Activated naive CD8-positive, alpha-beta T cell (primary cell): ENCODE measurements at regions not wholly inside any gene's neighbourhood (a gene's known extent, or its start where the extent isn't known, plus 50 kb on each side); places are given as distances from the start of the nearest gene placed in this dataset.

Experiments
- H3K27ac Mint-ChIP-seq: one replicate; pipeline ENCODE4 v1.8.0; 2021; ENCODE audit warnings: mixed read lengths
- H3K27me3 Mint-ChIP-seq: one replicate; pipeline ENCODE4 v1.8.0; 2021; ENCODE audit warnings: mixed read lengths
- H3K36me3 Mint-ChIP-seq: one replicate; pipeline ENCODE4 v1.8.0; 2021; ENCODE audit warnings: mixed read lengths
- H3K4me1 Mint-ChIP-seq: one replicate; pipeline ENCODE4 v1.8.0; 2021; ENCODE audit warnings: low read depth, mixed read lengths
- H3K4me3 Mint-ChIP-seq: one replicate; pipeline ENCODE4 v1.8.0; 2021; ENCODE audit warnings: mild to moderate bottlenecking, mixed read lengths
- H3K9me3 Mint-ChIP-seq: one replicate; pipeline ENCODE4 v1.8.0; 2021; ENCODE audit warnings: low read depth, mixed read lengths

- H3K4me3 Mint-ChIP-seq = no peak overlapping the region
- no peaks in the 10 kb centered on the region for H3K27me3 Mint-ChIP-seq
- no peaks in the 10 kb centered on the region for H3K4me1 Mint-ChIP-seq
- H3K27ac Mint-ChIP-seq = no peak overlapping the region
- peaks cover 4% of the 10 kb centered on the region for H3K9me3 Mint-ChIP-seq
- no peaks in the 10 kb centered on the region for H3K36me3 Mint-ChIP-seq
These were observed 404.2 kb upstream of the IL12A start for GRCh38 chr3:159584421-159584820.

- peaks cover 1% of the 10 kb centered on the region for H3K27me3 Mint-ChIP-seq
- peaks cover 11% of the 10 kb centered on the region for H3K9me3 Mint-ChIP-seq
- H3K36me3 Mint-ChIP-seq = no peaks in the 10 kb centered on the region
- H3K4me1 Mint-ChIP-seq = no peaks in the 10 kb centered on the region
- H3K4me3 Mint-ChIP-seq = no peak overlapping the region
- no peak overlapping the region for H3K27ac Mint-ChIP-seq
These were observed 401.9 kb upstream of the IL12A start for GRCh38 chr3:159586571-159587202.

- peaks cover 3% of the 10 kb centered on the region for H3K27me3 Mint-ChIP-seq
- H3K4me1 Mint-ChIP-seq = no peaks in the 10 kb centered on the region
- no peak overlapping the region for H3K4me3 Mint-ChIP-seq
- no peaks in the 10 kb centered on the region for H3K36me3 Mint-ChIP-seq
- peaks cover 24% of the 10 kb centered on the region for H3K9me3 Mint-ChIP-seq
- no peak overlapping the region for H3K27ac Mint-ChIP-seq
These were observed 394.6 kb upstream of the IL12A start for GRCh38 chr3:159593927-159594605.

GRCh38 chr3:159600291-159600690 is 388.3 kb upstream of the IL12A start:
- no peaks in the 10 kb centered on the region for H3K36me3 Mint-ChIP-seq
- H3K9me3 Mint-ChIP-seq = peaks cover 23% of the 10 kb centered on the region
- H3K4me1 Mint-ChIP-seq = no peaks in the 10 kb centered on the region
- no peak overlapping the region for H3K27ac Mint-ChIP-seq
- no peak overlapping the region for H3K4me3 Mint-ChIP-seq
- no peaks in the 10 kb centered on the region for H3K27me3 Mint-ChIP-seq

- no peak overlapping the region for H3K27ac Mint-ChIP-seq
- no peaks in the 10 kb centered on the region for H3K36me3 Mint-ChIP-seq
- H3K9me3 Mint-ChIP-seq = peaks cover 9% of the 10 kb centered on the region
- no peak overlapping the region for H3K4me3 Mint-ChIP-seq
- no peaks in the 10 kb centered on the region for H3K4me1 Mint-ChIP-seq
- H3K27me3 Mint-ChIP-seq = no peaks in the 10 kb centered on the region
These were observed 384.5 kb upstream of the IL12A start for GRCh38 chr3:159604151-159604581.

- peaks cover 2% of the 10 kb centered on the region for H3K9me3 Mint-ChIP-seq
- H3K4me3 Mint-ChIP-seq = no peak overlapping the region
- no peaks in the 10 kb centered on the region for H3K27me3 Mint-ChIP-seq
- no peaks in the 10 kb centered on the region for H3K4me1 Mint-ChIP-seq
- H3K36me3 Mint-ChIP-seq = no peaks in the 10 kb centered on the region
- no peak overlapping the region for H3K27ac Mint-ChIP-seq
These were observed 383.5 kb upstream of the IL12A start for GRCh38 chr3:159605101-159605500.

GRCh38 chr3:159605776-159606175 is 382.9 kb upstream of the IL12A start:
- no peaks in the 10 kb centered on the region for H3K27me3 Mint-ChIP-seq
- H3K27ac Mint-ChIP-seq = no peak overlapping the region
- H3K4me3 Mint-ChIP-seq = no peak overlapping the region
- H3K36me3 Mint-ChIP-seq = no peaks in the 10 kb centered on the region
- H3K9me3 Mint-ChIP-seq = no peaks in the 10 kb centered on the region
- H3K4me1 Mint-ChIP-seq = no peaks in the 10 kb centered on the region

GRCh38 chr3:159607856-159608255 is 380.8 kb upstream of the IL12A start:
- Mint-ChIP-seq H3K36me3 (no peaks in the 10 kb centered on the region), H3K27me3 (no peaks in the 10 kb centered on the region), H3K4me1 (no peaks in the 10 kb centered on the region), H3K9me3 (no peaks in the 10 kb centered on the region), H3K27ac (no peak overlapping the region), H3K4me3 (no peak overlapping the region)

GRCh38 chr3:159608311-159608710 is 380.3 kb upstream of the IL12A start:
- H3K4me1 Mint-ChIP-seq = no peaks in the 10 kb centered on the region
- no peaks in the 10 kb centered on the region for H3K36me3 Mint-ChIP-seq
- H3K27me3 Mint-ChIP-seq = no peaks in the 10 kb centered on the region
- no peak overlapping the region for H3K4me3 Mint-ChIP-seq
- no peaks in the 10 kb centered on the region for H3K9me3 Mint-ChIP-seq
- H3K27ac Mint-ChIP-seq = no peak overlapping the region

GRCh38 chr3:159609625-159610024 is 379.0 kb upstream of the IL12A start:
- H3K27ac Mint-ChIP-seq = no peak overlapping the region
- no peak overlapping the region for H3K4me3 Mint-ChIP-seq
- no peaks in the 10 kb centered on the region for H3K27me3 Mint-ChIP-seq
- no peaks in the 10 kb centered on the region for H3K4me1 Mint-ChIP-seq
- H3K9me3 Mint-ChIP-seq = no peaks in the 10 kb centered on the region
- no peaks in the 10 kb centered on the region for H3K36me3 Mint-ChIP-seq

- H3K4me1 Mint-ChIP-seq = no peaks in the 10 kb centered on the region
- H3K36me3 Mint-ChIP-seq = no peaks in the 10 kb centered on the region
- no peaks in the 10 kb centered on the region for H3K9me3 Mint-ChIP-seq
- H3K27me3 Mint-ChIP-seq = no peaks in the 10 kb centered on the region
- no peak overlapping the region for H3K27ac Mint-ChIP-seq
- no peak overlapping the region for H3K4me3 Mint-ChIP-seq
These were observed 372.3 kb upstream of the IL12A start for GRCh38 chr3:159616234-159616825.

GRCh38 chr3:159619341-159619885 is 369.2 kb upstream of the IL12A start:
- Mint-ChIP-seq H3K4me3 (no peak overlapping the region), H3K27me3 (no peaks in the 10 kb centered on the region), H3K4me1 (no peaks in the 10 kb centered on the region), H3K9me3 (no peaks in the 10 kb centered on the region), H3K27ac (no peak overlapping the region), H3K36me3 (no peaks in the 10 kb centered on the region)

- Mint-ChIP-seq H3K9me3 (no peaks in the 10 kb centered on the region), H3K27me3 (no peaks in the 10 kb centered on the region), H3K36me3 (no peaks in the 10 kb centered on the region)
These were observed 368.4 kb upstream of the IL12A start for GRCh38 chr3:159620281-159620680.

GRCh38 chr3:159620873-159621272 is 367.8 kb upstream of the IL12A start:
- no peaks in the 10 kb centered on the region for H3K9me3 Mint-ChIP-seq
- no peaks in the 10 kb centered on the region for H3K36me3 Mint-ChIP-seq

More at GRCh38 chr3:159620281-159620680, 368.4 kb upstream of the IL12A start:
- no peaks in the 10 kb centered on the region for H3K4me1 Mint-ChIP-seq
- no peak overlapping the region for H3K27ac Mint-ChIP-seq
- H3K4me3 Mint-ChIP-seq = no peak overlapping the region

GRCh38 chr3:159624616-159625015 is 364.0 kb upstream of the IL12A start:
- H3K4me1 Mint-ChIP-seq = no peaks in the 10 kb centered on the region
- no peak overlapping the region for H3K27ac Mint-ChIP-seq
- H3K36me3 Mint-ChIP-seq = no peaks in the 10 kb centered on the region
- H3K9me3 Mint-ChIP-seq = no peaks in the 10 kb centered on the region
- H3K27me3 Mint-ChIP-seq = no peaks in the 10 kb centered on the region
- H3K4me3 Mint-ChIP-seq = no peak overlapping the region

More at GRCh38 chr3:159620873-159621272, 367.8 kb upstream of the IL12A start:
- H3K4me1 Mint-ChIP-seq = no peaks in the 10 kb centered on the region
- no peak overlapping the region for H3K4me3 Mint-ChIP-seq
- H3K27ac Mint-ChIP-seq = no peak overlapping the region
- H3K27me3 Mint-ChIP-seq = no peaks in the 10 kb centered on the region
